NCI-H69 (cell line): ENCODE measurements at regions not wholly inside any gene's neighbourhood (a gene's known extent, or its start where the extent isn't known, plus 50 kb on each side); places are given as distances from the start of the nearest gene placed in this dataset.
"Not testable (repeated sequence)": the region's sequence is repeated elsewhere in the genome, so short reads cannot be mapped to it uniquely, and the experiment has no call there.

ENCODE experiments used
- DNase-seq: peaks from one replicate; lab custom pipeline; 2025; lab: John Stamatoyannopoulos, UW

DNA sequence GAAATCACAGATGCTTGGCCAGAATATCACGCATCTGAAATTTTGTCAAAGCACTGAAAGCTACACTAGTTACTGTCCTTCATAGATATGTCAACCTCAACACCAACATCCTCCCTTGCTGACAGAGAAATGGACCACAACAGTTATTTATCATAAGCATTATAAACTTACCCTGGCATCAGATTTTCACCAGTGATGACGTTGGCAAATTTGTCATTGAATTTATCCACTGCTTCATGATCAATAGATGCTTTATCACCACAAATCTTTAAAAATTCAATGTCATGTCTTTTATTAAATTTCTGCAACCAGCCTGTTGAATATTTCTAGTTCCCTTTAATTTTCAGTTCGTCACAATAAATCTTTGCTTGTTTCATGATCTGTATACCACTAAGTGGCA is 205.7 kb downstream of the GJA1 start:
- DNase-seq, result no peak

- no peak for DNase-seq
These were observed 209.8 kb downstream of the GJA1 start for GRCh38 chr6:121645100-121645745.

- DNase-seq, result no peak
These were observed 212.5 kb downstream of the GJA1 start for GRCh38 chr6:121647905-121648304.

GRCh38 chr6:121649951-121650350 is 214.5 kb downstream of the GJA1 start:
- DNase-seq, result no peak

- DNase-seq, result no peak
These were observed 216.0 kb downstream of the GJA1 start for GRCh38 chr6:121651420-121651819.

DNA sequence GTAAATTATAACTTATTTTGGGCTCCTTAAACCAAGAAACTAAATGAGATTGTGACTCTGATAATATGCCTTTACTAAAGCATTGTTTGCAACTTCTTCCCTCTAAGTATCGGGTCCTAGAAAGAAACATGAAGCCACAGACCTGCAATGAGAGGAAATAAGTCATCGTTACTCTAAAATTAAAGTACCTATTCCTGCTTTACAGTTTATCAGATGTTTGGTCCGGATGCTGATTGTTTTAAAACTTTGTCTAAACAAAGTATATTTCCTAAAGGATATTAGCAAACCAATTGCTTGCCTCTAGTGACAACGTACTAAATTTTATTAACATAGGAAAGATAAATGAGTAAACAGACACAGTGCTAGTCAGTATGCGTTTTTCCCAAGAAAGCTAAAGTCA is 216.8 kb downstream of the GJA1 start:
- DNase-seq, result no peak

DNA sequence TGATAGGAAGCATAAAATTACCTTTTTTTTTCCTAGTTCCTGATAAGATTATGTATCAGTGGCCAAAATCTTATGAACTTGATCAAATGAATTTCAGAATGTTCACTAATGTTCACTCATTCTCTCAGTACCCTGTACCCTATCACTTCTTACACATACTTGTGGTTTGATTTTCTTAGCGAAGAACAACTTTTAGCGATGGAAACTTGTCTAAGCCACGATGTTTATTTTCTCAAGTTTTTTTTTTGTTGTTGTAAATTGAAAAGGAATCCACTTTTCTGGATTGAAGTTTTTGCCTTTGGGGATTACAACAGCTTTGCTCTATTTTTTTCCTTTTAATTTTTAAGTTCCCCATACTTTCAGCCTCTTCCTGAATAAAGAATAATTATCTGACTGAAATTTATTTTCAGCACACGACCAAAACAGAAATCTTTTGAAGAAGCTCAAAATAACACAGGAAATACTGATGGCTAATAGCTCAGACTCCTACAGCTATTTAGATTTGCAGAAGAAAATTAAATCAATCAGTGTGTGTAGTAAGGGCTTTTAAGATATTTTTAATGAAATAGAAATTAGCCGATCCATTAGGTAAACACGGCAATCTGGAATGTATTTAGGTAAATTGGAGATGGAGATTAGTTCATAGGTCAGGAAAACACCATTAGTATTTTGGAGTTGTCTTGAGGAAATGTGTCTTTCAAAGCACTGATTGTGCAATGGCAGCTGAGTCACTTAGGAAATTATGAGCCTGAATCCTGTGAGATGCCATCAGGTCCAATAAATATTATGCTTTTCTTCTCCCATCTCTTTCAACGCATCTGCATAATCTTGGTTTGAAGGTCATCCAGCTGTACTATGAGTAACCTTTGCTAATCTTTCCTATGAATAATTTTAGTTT is 217.5 kb downstream of the GJA1 start:
- peak; percentile 12 for DNase-seq

- no peak for DNase-seq
These were observed 218.2 kb downstream of the GJA1 start for GRCh38 chr6:121653624-121654008.

GRCh38 chr6:121657972-121658371 is 222.5 kb downstream of the GJA1 start:
- no peak for DNase-seq

DNA sequence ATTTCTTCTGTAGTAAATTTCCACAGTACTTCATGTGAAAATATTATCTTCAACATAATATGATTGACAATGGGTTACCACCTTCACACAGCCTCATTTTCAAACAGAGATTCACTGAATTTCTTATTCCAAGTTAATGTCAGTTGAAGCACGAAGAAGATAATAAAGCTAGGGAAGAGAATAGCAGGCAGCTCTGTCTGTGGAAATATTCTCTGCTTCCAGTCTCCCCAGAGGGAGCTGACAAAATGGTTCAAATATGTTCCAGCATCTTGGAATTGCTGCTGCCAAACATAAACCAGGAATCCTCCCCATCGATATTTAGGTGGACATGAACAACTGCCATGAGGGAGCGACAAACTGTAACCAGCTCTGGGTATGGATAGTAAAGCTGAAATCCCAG is 224.8 kb downstream of the GJA1 start:
- DNase-seq, result no peak

- DNase-seq, result no peak
These were observed 227.9 kb downstream of the GJA1 start for GRCh38 chr6:121663292-121663810.

DNA sequence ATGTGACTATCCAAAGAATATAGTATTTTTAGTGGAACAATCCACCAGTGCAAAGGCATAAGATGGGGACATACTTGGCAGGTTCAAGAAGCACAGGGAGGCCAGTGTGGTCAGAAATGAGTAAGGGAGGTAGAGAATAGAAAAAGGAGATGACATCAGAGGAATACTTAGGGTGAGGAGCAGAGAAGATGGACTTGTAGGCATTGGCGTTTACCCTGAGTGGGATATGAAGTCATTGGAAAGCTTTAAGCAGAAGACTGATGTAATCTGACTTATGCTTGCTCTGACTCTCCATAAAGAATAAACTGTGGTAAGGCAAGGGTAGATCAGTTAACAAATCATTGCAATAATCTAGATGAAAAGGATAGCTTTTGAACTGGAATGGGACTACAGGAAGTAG is 228.7 kb downstream of the GJA1 start:
- DNase-seq, result no peak

- DNase-seq, result peak; percentile 35
These were observed 231.4 kb downstream of the GJA1 start for GRCh38 chr6:121666814-121667213.

GRCh38 chr6:121668259-121668658 is 232.8 kb downstream of the GJA1 start:
- DNase-seq, result no peak

DNA sequence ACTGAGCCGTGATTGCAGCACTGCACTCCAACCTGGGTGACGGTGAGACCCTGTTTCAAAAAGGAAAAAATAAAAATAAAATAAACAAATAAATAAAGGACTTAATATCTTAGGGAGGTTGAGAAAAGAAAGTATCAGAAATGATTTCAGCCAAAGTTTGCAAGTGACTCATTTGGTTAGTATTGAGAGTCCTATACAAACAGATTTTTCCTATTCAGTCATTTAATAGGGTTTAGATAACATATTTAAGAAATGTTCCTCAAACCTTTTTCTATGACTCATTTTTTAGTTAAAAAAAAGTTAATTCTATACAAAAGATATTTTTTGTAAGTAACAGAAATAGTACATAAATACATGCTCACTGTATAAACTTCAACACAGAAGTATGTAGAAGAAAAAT is 235.1 kb downstream of the GJA1 start:
- DNase-seq, result no peak

DNA sequence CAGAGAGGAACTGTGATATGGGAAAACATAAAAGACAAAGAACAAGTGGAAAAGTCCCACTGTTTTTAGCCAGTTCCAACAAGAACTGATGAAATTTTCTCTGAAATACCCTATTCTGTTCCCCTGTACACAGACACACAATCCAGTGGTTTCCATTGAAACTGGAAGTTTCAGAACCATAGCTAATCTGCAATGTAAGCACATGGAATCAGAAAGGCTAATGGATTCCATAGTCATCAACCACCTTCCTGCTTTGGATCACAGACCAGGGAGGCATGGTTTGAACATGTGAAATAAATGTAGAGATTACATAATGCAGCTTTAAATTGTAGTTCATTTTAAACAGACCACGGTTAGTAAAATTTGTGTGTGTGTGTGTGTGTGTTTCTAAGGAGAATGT is 242.1 kb downstream of the GJA1 start:
- DNase-seq, result no peak

- no peak for DNase-seq
These were observed 242.8 kb downstream of the GJA1 start for GRCh38 chr6:121678245-121678644.

DNA sequence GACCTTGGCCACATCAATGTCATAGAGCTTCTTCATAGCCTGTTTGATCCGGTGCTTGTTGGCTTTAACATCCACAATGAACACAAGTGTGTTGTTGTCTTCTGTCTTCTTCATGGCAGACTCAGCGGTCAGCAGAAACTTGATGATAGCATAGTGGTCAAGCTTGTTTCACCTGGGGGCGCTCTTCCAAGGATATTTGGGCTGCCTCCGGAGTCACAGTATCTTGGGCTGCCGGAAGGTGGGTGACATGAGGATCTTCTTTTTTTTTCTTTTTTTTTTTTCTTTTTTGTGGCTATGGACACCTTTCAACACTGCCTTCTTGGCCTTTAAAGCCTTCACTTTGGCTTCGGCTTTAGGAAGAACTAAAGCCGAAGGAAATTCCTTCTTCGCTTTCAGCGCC is 244.6 kb downstream of the GJA1 start:
- DNase-seq, result no peak

DNA sequence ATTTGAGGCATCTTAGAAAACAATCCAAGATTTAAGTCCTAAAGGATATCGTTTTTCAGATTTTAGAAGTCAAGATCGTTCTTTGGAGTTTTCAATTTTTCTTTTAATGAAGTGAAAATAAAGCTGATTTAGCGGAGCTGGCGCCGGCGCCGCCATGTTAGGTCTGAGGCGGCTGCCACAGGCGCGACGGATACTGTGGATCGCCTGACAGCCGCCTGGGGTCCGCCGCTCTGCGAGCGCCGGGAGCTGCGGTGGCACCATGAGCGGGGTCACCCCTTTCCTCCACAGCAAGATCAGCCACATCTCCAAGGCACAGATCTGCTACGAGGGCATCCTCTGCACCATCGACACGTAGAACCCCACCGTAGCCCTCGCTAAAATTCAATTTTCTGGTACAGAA is 247.2 kb downstream of the GJA1 start:
- DNase-seq, result no peak

- not testable (repeated sequence) for DNase-seq
These were observed 250.4 kb downstream of the GJA1 start for GRCh38 chr6:121685806-121686205.

DNA sequence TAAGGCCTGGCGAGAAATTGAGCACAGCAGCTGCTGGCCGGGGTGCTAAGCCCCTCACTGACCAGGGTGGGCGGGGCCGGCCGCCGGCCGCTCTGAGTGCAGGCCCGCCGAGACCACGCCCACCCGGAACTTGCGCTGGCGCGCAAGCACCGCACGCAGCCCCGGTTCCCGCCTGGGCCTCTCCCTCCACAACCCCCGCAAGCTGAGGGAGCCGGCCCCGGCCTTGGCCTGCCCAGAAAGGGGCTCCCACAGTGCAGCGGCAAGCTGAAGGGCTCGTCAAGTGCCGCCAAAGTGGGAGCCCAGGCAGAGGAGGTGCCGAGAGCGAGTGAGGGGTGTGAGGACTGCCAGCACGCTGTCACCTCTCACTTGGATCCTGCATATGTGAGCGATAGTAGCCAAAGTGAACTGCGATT is 251.2 kb downstream of the GJA1 start:
- no peak for DNase-seq

- no peak for DNase-seq
These were observed 253.5 kb downstream of the GJA1 start for GRCh38 chr6:121688974-121689373.

DNA sequence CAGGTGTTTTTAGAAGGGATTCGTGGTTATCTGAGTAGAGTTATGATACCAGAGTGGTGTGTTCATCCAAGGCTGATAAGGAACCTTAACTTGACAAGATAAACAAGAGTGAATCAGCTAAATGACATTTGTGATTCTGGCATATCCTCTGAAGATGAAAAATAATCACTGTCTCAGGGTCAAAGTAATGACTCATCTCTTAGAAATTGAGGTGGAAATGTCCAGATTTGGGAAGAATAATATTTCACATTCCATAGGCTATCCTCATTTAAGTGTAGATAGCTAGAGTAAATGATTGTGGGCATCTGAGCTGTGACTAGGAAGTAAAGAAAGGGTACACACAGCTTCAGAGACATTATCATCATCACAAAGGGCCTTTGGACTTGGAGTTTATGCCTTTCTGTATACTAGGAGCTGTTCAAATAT is 255.7 kb downstream of the GJA1 start:
- DNase-seq, result no peak
